GM19239 (cell line): ENCODE measurements at regions not wholly inside any gene's neighbourhood (a gene's known extent, or its start where the extent isn't known, plus 50 kb on each side); places are given as distances from the start of the nearest gene placed in this dataset.

ENCODE experiments used
- DNase-seq: peaks from one replicate; pipeline ENCODE4 v3.0.0; 2011; ENCODE audit warnings: low spot score; ENCODE audit not compliant: insufficient read length
- FAIRE-seq: peaks from 2 replicates; lab custom pipeline; 2011; peaks lifted over from hg19 to GRCh38; lab: Jason Lieb, UNC

DNA sequence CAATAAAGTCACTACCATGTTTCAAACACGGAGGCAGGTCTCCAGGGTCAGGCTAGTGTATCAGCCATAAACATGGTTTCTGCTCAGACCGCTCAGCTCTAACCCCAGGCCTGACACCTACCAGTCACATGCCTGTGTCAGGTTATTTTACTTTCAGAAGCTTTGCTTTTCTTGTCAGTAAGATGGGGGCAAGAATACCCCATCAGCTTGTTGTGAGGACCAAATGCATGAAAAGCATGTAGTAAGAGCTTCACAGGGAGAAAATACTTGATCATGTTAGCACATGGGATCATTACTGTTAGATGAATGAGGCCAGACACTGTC is 65.2 kb upstream of the PIM1 start:
- DNase-seq: no peak
- no peak for FAIRE-seq

DNA sequence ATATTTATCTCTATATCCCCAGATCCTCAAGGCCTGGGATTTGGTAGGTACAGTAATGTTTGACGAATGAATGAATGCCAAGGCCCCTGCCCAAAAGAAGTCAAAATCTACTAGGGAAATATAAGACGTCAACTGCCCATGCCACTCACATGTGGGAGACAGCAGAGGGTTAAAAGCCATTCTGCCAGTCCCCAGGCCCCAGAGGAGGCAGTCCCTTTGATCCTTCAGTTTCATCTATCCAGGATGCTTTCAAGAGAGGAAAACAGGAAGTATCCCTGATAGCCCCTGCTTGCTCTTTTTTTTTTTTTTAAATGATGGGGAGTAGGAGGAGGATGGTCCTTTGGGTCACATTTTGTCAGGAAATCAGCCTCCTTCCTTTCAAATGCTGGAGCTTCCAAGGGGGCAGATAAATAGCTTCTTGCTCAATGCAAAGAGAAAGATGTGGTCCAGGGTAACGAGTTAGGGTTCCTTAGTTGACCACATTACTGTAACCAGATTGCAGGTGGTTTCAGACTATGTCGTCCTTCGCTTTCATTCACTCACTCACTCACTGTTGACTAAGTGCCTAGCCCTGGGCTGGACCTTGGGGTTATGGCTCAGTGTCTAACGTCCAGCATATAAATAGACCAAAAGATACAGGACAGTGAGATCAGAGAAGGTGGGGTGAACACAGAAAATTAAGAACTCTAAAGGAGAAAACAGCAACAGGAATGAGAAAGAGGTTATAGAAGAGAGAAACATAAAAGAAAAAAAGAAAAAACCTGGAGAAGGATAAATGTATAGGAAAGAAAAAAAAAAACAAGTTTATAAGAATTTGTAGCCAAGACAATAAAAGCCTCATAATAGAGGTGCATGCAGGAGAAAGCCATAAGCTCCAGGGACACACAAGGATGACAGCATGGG is 64.6 kb upstream of the PIM1 start:
- DNase-seq (no peak), FAIRE-seq (no peak)

DNA sequence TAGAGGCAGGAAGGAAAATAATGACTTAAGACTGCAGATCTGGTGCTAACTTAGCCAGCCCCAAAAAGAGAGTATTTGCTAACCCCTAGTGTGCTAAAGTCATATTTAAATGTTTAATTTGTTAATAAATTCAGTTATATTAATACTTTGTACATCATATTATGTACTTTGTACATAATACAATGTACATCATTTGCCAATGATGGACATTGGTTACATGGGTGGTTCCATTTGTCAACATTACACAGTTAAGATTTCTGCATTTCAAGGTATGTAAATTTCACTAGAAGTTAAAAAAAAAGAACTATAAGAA is 63.9 kb upstream of the PIM1 start:
- no peak for DNase-seq

DNA sequence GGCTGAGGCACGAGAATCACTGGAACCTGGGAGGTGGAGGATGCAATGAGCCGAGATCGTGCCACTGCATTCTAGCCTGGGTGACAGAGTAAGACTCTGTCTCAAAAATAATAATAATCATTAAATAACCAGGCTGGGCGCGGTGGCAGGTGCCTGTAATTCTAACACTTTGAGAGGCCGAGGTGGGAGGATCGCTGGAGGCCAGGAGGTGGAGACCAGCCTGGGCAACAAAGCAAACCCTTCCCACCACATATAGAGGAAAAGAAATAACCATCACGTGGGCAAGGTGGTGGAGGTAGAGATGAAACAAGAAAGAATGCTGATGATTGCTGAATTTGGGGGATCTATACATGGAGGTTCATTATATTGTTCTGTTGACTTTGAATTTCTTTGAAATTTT is 63.4 kb upstream of the PIM1 start:
- FAIRE-seq (no peak), DNase-seq (no peak)

More for the DNA sequence above, 63.9 kb upstream of the PIM1 start:
- no peak for FAIRE-seq

DNA sequence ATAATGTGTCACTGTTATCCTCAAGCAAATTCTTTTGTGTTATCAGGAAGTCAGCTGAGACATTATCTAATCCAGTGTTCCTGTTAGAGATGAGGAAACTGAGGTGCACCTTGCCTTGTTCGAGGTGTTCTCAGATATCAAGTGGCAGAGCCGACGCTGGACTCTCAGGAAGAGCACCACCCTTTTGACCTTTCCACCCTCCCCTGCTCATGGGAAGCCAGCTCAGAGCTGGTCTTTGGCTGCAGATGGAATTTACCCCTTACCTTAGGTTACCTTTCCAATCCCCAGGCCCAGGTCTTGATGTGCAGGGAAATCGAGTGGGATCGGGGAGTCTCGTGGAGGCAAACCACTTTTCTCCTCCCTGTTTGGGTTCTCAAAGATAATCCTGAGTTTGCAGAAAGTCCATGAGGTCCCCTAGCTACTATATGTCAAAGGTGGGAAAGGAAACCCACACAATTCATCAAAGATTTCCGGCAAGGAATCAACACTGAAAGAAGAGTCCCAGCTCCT is 62.9 kb upstream of the PIM1 start:
- DNase-seq: no peak
- FAIRE-seq: no peak

DNA sequence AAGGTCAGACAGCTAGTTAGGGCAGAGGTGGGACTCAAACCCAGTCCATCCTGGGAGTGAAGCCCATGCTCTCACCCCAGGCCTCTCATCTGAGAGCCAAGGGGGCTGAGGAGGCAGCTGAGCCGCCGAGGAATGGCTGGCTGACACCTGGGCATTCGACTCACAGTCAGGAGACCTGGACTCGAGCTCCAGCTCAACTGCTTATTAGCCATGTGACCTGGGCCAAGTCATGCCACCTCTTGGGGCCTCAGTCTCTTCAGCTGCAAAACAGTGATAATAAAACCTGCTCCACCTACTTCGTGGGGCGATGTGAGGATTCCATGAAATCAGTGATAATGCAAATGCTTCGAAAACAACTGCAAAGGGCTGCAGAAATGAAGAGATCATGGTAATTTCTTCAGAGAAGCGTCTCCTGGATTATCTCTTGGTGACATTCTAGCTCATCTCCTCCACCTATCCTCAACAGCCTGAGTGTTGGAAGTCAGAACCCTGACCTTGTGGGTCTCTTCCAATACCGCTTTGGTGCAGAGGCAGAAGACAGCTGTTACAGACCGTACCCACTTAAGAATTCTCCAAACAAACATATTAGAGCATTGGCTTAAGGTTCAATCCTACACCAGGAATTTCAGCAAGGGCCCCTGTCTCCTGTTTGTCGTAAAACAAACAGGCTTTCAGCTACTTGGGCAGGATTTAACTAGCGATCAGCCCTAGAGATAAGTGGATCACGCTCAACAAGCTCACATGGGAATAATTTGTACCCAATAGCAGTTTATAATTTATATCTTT is 60.0 kb upstream of the PIM1 start:
- FAIRE-seq (no peak), DNase-seq (no peak)

DNA sequence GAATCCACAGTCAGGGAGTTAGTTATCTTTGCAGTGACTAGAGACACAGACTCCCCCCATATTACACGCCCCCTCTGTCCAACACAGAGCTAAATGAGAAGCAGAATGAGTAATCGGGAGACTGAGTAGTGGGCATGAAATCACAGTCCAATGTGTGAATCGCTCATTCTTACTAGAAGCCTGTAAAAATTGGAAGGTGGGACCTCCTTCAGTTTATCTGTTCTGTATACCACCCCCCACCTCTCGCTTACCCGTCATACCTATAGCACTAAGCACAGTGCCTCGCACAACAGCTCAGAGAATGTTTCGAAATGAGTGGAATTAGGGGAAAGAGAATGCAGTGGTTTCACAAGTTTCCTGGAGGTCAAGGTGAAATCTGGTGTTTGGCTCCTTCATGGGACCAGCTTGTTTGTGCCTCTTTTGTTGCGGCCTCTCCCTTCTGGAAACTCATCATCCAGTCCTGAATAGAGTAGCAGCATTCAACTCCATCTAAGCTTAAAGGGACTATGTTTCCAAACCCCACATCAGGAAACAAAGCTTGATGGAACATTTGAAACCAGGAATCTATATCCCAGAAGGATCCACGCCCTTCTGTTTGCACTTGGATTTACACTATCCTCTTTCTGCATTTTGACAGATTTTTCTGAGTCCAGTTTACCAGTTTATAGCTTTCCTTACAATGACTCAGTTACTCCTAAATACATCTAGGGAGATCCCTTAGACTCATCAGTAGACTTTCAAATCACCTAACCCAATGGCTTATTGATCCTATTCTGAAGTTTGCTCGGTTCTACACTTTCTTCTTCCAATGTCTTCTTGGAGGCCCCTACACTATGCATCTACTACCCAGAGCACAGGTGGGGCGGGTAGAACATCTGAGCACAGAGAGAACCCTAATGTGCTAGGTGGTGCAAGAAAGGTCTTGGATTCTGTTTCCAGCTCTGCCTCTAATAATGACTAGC is 59.2 kb upstream of the PIM1 start:
- DNase-seq: peak; percentile 28
- peak; percentile 79 for FAIRE-seq

DNA sequence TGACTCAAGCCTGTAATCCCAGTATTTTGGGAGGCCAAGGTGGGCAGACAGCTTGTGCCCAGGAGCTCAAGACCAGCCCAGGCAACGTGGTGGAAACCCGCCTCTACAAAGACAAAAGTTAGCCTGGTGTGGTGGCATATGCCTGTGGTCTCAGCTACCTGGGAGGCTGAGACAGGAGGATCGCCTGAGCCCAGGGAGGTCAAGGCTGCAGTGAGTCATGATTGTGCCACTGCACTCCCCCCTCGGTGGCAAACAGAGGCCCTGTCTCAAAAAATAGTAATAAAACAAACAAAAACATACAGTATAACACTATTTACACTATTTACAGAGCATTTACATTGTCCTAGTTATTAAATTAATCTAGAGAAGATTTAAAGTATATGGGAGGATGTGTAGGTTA is 56.0 kb upstream of the PIM1 start:
- FAIRE-seq (no peak), DNase-seq (no peak)

DNA sequence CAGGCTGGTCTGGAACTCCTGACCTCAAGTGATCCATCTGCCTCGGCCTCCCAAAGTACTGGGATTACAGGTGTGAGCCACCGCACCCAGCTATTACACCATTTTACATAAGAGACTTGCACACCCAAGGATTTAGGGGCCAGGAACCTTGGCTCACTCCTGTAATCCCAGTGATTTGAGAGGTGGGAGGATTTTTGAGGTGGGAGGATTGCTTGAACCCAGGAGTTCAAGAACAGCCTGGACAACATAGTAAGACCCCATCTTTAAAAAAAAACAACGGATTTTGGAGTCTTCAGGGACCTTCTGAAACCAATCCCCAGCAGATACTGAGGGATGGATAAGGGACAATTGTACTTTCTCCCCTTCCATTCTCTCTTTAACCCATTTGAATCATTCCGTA is 55.3 kb upstream of the PIM1 start:
- FAIRE-seq (no peak), DNase-seq (no peak)

DNA sequence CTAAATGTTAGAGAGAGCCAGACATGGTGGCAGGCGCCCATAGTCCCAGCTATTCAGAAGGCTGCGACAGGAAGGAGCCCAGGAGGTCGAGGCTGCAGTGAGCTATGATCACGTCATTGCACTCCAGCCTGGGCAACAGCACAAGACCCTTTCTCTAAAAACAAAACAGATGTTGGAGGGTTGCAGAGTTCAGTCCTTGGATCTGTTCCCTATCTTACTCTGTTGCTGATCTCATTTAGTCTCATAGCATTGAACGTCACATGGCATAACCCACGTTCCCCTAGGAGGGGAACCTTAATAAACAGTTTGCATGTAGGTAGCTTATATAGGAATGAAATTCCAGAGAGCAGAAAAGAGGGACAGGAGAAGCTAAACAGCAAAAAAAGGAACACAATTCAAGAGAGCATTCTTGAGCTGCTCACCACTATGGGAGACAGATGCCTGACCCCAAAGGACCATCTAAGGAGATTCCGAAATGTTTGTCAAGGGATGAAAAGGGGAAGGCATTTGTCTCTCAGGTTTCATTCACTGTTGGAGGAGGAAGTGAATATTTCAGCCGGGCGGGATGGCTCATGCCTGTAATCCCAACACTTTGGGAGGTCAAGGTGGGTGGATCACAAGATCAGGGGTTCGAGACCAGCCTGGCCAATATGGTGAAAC is 54.6 kb upstream of the PIM1 start:
- FAIRE-seq (no peak), DNase-seq (no peak)

DNA sequence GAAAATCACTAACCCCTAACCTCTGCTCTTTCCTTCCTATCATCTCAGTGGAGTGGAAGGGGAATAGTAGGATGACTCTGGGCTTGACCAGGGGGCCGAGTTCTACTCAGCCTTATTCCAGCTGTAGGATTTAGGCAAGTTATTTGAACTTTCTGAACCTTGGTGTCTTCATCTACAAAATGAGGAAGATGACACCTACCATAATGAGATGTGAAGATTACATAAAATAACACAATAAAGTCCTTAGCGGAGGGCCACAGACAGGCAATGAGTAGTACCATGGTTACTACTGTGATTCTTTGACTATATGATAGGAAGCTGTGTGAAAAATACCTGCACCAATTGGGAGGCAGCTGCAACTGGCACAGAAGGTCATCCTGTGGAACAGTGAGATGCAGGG is 53.6 kb upstream of the PIM1 start:
- no peak for DNase-seq
- FAIRE-seq: no peak

DNA sequence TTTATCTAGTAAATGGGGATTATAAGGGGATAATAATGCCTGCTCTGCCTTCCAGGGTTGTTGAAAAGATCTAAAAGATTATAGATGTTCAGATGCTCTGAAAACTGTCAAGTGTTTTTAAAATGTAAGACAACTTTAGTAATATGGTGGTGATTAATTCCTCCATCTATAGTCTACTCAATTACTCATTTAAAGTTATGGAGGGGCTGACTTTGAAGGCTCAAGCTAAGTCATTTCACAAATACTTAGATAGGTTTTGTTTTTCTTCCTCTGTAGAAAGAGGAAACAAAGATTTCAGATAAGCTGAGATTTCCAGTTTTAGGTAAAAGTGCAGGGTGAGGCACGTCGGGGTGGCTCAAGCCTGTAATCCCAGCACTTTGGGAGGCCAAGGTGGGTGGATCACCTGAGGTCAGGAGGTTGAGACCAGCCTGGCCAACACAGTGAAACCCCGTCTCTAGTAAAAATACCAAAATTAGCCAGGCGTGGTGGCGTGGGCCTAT is 50.5 kb upstream of the PIM1 start:
- no peak for DNase-seq
- no peak for FAIRE-seq
